ENCODE measurements at regions not wholly inside any gene's neighbourhood (a gene's known extent, or its start where the extent isn't known, plus 50 kb on each side); places are given as distances from the start of the nearest gene placed in this dataset.

GRCh38 chr7:53518319-53518718, 482.9 kb downstream of the POM121L12 start:
- TF ChIP-seq POLR2A (IDR thresholded peaks at IDR 0.05), result no peak
- TF ChIP-seq CTCF (IDR thresholded peaks at IDR 0.05), result no peak
- no peak for TF ChIP-seq EP300 (IDR thresholded peaks at IDR 0.05)
